ENCODE measurements at regions not wholly inside any gene's neighbourhood (a gene's known extent, or its start where the extent isn't known, plus 50 kb on each side); places are given as distances from the start of the nearest gene placed in this dataset.

DNA sequence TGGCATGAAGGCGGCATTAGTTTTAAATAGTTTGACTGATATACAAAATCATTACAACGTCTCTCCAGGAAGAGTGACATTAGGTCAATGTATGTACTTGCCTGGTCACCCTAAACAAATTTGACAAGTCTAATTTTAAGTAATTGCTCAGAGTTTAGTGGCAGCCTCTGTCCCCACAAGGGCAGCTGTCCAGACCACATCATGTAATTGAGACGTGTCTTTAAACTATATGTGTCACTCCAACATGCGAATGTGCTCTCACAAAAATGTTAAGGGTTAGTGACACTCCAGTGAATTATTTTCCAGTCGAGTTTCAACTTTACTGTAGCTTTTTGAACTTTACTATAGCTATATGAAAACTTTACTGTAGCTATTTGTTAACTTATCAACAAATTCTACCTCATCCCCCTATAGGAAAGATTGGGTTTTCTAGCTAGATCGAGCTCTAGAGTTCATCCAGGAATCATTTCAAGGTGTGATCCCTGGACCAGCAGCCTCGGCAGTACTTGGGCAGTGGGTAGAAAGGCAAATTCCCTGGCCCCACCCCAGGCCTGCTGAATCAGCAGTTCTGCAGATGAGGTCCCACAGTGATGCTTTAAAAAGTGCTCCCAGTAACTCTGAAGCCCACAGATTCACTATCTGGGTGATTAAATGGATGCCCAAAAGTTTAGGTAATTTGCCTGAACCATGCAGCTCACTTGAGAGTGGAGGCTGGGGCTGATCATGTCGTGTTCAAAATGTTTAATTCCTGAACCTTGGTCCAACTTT, 66.4 kb upstream of the POU3F3 start:
- CTCF ChIA-PET = no interaction called here
- no peaks in the 10 kb centered on the region for H3K36me3 Mint-ChIP-seq
- peaks cover 0 to 2% (median 0%) of the 10 kb centered on the region in 7 donors for H3K4me1 Mint-ChIP-seq
- DNase-seq = no peak
- peaks cover 0 to 5% (median 0%) of the 10 kb centered on the region in 11 donors for H3K9me3 Mint-ChIP-seq
- no peaks in the 10 kb centered on the region for H3K36me3 ChIP-seq (ENCODE audit: control insufficient read depth in 2 of 3, insufficient read depth in 3 of 3, low read length in 3 of 3)
- no peaks in the 10 kb centered on the region for H3K27me3 ChIP-seq (ENCODE audit: control insufficient read depth in 2 of 2, insufficient read depth in 2 of 2, low read length in 2 of 2)
- H3K27ac ChIP-seq (ENCODE audit: low read depth, low read length) = no peak overlapping the region
- POLR2A ChIA-PET = no interaction called here
- no peak for ATAC-seq
- intact Hi-C loops (cut with micrococcal nuclease) = no loop called here
- no peaks in the 10 kb centered on the region for H3K4me1 ChIP-seq (ENCODE audit: control insufficient read depth in 2 of 2, insufficient read depth in 2 of 2, low read length in 2 of 2)
- no peak overlapping the region for H3K4me3 ChIP-seq (ENCODE audit: low read length)
- H3K4me3 Mint-ChIP-seq = no peak overlapping the region
- H3K27me3 Mint-ChIP-seq = peaks cover 0 to 29% (median 8%) of the 10 kb centered on the region in 5 donors
- H3K27ac Mint-ChIP-seq = no peak overlapping the region
- no peaks in the 10 kb centered on the region for H3K9me3 ChIP-seq (ENCODE audit: control insufficient read depth in 2 of 3, low read length in 3 of 3)

DNA sequence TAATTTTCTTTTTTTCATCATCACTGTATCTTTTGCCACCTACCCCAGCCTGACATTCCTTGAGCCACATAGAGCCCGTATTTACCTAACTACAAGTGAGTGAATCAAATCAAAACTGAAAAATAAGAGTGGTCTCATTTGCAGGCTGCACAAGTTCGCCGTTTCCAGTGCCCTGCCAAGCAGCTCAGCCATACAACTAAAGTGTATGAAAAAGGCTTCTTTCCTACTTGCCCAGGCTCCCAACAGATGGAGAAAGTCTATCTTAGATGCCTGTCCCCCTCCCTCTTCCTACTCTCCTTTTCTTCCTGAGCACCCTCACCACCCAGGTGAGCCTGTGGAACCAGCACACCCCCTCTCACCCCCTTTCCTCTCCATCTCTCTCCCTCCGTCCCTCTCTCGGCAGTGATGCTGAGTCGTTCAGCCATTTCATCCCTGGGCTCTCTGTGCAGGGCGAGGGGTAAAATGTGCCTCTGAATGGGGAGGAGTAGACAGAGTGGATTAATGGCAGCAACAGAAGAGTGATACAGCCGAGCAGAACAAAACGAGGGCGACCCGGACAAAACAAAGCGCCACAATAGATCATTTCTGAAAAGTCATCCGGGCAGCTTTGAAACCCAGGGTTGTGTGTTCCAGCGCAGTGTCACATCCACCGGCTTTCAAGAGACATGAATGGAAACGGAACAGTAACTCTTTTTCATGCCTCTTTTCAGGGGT, 65.0 kb upstream of the POU3F3 start:
- intact Hi-C loops (cut with micrococcal nuclease) = no loop called here
- Histone ChIP-seq H3K9me3 (ENCODE audit: control insufficient read depth in 2 of 3, low read length in 3 of 3) (no peaks in the 10 kb centered on the region), H3K27me3 (ENCODE audit: control insufficient read depth in 2 of 2, insufficient read depth in 2 of 2, low read length in 2 of 2) (no peaks in the 10 kb centered on the region), H3K36me3 (ENCODE audit: control insufficient read depth in 2 of 3, insufficient read depth in 3 of 3, low read length in 3 of 3) (no peaks in the 10 kb centered on the region), H3K4me3 (ENCODE audit: low read length) (no peak overlapping the region), H3K4me1 (ENCODE audit: control insufficient read depth in 2 of 2, insufficient read depth in 2 of 2, low read length in 2 of 2) (no peaks in the 10 kb centered on the region), H3K27ac (ENCODE audit: low read depth, low read length) (no peak overlapping the region)
- ChIA-PET POLR2A (no interaction called here), CTCF (no interaction called here)
- Mint-ChIP-seq H3K9me3 (peaks cover 0 to 5% (median 0%) of the 10 kb centered on the region in 11 donors), H3K4me3 (no peak overlapping the region), H3K27ac (no peak overlapping the region), H3K4me1 (peaks cover 0 to 2% (median 0%) of the 10 kb centered on the region in 7 donors), H3K27me3 (peaks cover 0 to 29% (median 11%) of the 10 kb centered on the region in 5 donors), H3K36me3 (no peaks in the 10 kb centered on the region)
- DNase-seq (no peak), ATAC-seq (no peak)

DNA sequence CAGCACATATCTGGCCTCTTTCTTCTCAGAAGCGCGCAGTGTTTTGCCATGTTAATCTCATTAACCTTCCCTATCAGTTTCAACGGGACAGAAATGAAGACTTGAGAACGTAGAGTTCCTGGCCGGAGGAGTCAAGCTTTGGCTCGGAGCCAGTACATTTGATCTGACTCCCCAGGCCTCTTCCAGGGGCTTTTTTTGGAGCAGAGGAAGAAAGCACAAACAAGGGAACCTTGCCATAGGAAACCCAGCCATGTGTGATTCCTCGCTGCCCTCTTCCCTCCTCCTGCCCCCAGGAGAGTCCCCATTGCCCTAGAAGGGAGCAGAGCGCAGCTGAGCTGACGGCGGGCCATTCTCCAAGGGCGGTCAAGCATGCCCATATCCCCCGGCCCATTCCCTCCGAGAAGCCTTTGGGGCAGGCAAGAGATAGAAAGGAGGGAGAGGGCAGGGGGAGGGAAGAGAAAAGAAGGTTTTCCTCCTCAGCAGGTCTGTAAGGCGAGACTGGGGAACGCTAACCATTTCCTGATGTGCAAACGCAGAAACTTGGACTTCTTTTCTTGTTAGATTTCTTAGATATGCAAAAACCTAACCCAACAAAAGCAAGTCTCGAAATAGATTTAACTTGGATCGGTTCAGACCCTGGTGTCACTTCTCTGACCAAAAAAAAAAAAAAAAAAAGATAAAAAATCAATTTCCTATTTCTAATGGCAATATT, 63.7 kb upstream of the POU3F3 start:
- peaks cover 0 to 29% (median 13%) of the 10 kb centered on the region in 5 donors for H3K27me3 Mint-ChIP-seq
- no peaks in the 10 kb centered on the region for H3K36me3 Mint-ChIP-seq
- Histone ChIP-seq H3K27ac (ENCODE audit: low read depth, low read length) (no peak overlapping the region), H3K4me3 (ENCODE audit: low read length) (no peak overlapping the region), H3K9me3 (ENCODE audit: control insufficient read depth in 2 of 3, low read length in 3 of 3) (no peaks in the 10 kb centered on the region), H3K4me1 (ENCODE audit: control insufficient read depth in 2 of 2, insufficient read depth in 2 of 2, low read length in 2 of 2) (no peaks in the 10 kb centered on the region), H3K36me3 (ENCODE audit: control insufficient read depth in 2 of 3, insufficient read depth in 3 of 3, low read length in 3 of 3) (no peaks in the 10 kb centered on the region), H3K27me3 (ENCODE audit: control insufficient read depth in 2 of 2, insufficient read depth in 2 of 2, low read length in 2 of 2) (no peaks in the 10 kb centered on the region)
- ATAC-seq = no peak
- no peak overlapping the region for H3K27ac Mint-ChIP-seq
- intact Hi-C loops (cut with micrococcal nuclease) = no loop called here
- POLR2A ChIA-PET = no interaction called here
- CTCF ChIA-PET = no interaction called here
- no peak for DNase-seq
- no peak overlapping the region for H3K4me3 Mint-ChIP-seq
- H3K4me1 Mint-ChIP-seq = peaks cover 0 to 2% (median 0%) of the 10 kb centered on the region in 7 donors
- H3K9me3 Mint-ChIP-seq = peaks cover 0 to 5% (median 0%) of the 10 kb centered on the region in 11 donors

DNA sequence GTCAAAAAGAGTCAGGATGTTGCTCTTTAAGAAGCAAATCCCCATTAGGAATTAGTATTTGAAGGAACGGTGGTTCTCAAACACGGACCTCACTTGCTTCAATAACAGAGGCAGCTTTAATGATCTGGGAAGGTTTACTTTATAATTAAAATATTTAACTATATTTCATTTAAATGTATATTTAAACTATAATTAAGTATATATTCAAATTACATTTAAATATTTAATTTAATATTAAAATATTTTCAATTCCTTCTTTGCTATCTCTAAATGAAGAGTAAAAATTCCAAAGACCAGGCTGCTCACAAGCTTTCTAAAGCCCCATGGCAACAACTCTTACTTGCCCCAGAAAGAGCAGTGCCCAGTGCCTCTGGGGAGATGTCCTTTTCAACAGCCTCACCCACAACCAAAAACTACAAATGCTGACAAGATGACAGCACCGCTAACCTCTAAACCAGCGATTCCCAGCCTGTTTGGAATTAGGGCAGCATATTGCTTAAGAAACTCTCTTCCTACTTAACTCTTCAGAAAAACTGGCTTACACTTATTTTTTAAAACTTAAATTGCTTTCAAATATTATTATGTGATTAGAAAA, 62.9 kb upstream of the POU3F3 start:
- DNase-seq (no peak), ATAC-seq (no peak)
- Histone ChIP-seq H3K27ac (ENCODE audit: low read depth, low read length) (no peak overlapping the region), H3K9me3 (ENCODE audit: control insufficient read depth in 2 of 3, low read length in 3 of 3) (no peaks in the 10 kb centered on the region), H3K4me1 (ENCODE audit: control insufficient read depth in 2 of 2, insufficient read depth in 2 of 2, low read length in 2 of 2) (no peaks in the 10 kb centered on the region), H3K4me3 (ENCODE audit: low read length) (no peak overlapping the region), H3K36me3 (ENCODE audit: control insufficient read depth in 2 of 3, insufficient read depth in 3 of 3, low read length in 3 of 3) (no peaks in the 10 kb centered on the region), H3K27me3 (ENCODE audit: control insufficient read depth in 2 of 2, insufficient read depth in 2 of 2, low read length in 2 of 2) (no peaks in the 10 kb centered on the region)
- intact Hi-C loops (cut with micrococcal nuclease) = no loop called here
- H3K9me3 Mint-ChIP-seq = peaks cover 0 to 5% (median 0%) of the 10 kb centered on the region in 11 donors
- H3K27me3 Mint-ChIP-seq = peaks cover 0 to 26% (median 14%) of the 10 kb centered on the region in 5 donors
- H3K27ac Mint-ChIP-seq = no peak overlapping the region
- CTCF ChIA-PET = no interaction called here
- no peak overlapping the region for H3K4me3 Mint-ChIP-seq
- POLR2A ChIA-PET = no interaction called here
- peaks cover 0 to 2% (median 0%) of the 10 kb centered on the region in 7 donors for H3K4me1 Mint-ChIP-seq
- no peaks in the 10 kb centered on the region for H3K36me3 Mint-ChIP-seq

DNA sequence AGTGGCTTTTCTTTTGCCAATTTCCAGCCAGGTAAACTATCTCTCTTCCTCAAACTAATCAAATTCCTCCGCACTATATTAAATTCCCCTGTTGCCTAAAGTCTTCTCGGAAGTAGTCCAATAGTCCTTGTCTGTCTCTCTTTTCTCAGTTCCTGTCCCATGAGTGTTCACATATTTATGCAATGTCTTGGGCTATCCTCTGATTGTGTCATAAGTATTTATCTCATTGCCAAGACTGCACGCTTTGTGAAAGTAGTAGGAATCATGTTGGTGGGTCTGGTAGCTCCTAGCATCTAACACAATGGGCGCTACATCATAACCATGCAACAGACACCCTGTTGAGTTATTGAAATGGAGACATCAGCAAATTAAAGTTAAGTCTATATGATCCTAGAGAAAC, 59.9 kb upstream of the POU3F3 start:
- Mint-ChIP-seq H3K4me1 (no peaks in the 10 kb centered on the region), H3K4me3 (no peak overlapping the region), H3K36me3 (no peaks in the 10 kb centered on the region), H3K9me3 (peaks cover 0 to 4% (median 0%) of the 10 kb centered on the region in 11 donors), H3K27me3 (peaks cover 0 to 23% (median 14%) of the 10 kb centered on the region in 5 donors), H3K27ac (no peak overlapping the region)
- Histone ChIP-seq H3K27ac (ENCODE audit: low read depth, low read length) (no peak overlapping the region), H3K9me3 (ENCODE audit: control insufficient read depth in 2 of 3, low read length in 3 of 3) (no peaks in the 10 kb centered on the region), H3K27me3 (ENCODE audit: control insufficient read depth in 2 of 2, insufficient read depth in 2 of 2, low read length in 2 of 2) (no peaks in the 10 kb centered on the region), H3K4me1 (ENCODE audit: control insufficient read depth in 2 of 2, insufficient read depth in 2 of 2, low read length in 2 of 2) (no peaks in the 10 kb centered on the region), H3K36me3 (ENCODE audit: control insufficient read depth in 2 of 3, insufficient read depth in 3 of 3, low read length in 3 of 3) (no peaks in the 10 kb centered on the region), H3K4me3 (ENCODE audit: low read length) (no peak overlapping the region)
- ChIA-PET POLR2A (no interaction called here), CTCF (no interaction called here)
- ATAC-seq = no peak
- DNase-seq = no peak
- intact Hi-C loops (cut with micrococcal nuclease) = no loop called here

DNA sequence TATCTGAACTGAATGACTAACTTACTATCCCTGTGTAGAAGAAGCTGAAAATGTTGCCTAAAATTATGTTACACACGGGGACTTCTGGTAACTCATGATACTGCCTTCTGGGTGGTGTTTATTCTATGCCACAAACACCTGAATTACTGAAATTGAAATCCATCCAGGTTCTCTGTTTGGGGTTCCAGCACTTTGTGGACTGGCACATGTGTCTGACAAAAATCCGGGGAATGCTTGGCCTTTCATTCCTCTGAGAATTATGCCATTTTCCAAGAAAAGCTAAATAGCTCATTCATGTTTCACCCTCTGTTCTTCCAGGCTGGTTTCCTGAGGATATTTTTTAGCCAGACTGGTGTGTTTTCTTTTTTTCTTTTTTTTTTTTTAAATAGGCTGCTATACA, 59.5 kb upstream of the POU3F3 start:
- intact Hi-C loops (cut with micrococcal nuclease) = no loop called here
- Histone ChIP-seq H3K27me3 (ENCODE audit: control insufficient read depth in 2 of 2, insufficient read depth in 2 of 2, low read length in 2 of 2) (no peaks in the 10 kb centered on the region), H3K9me3 (ENCODE audit: control insufficient read depth in 2 of 3, low read length in 3 of 3) (no peaks in the 10 kb centered on the region), H3K4me3 (ENCODE audit: low read length) (no peak overlapping the region), H3K27ac (ENCODE audit: low read depth, low read length) (no peak overlapping the region), H3K36me3 (ENCODE audit: control insufficient read depth in 2 of 3, insufficient read depth in 3 of 3, low read length in 3 of 3) (no peaks in the 10 kb centered on the region), H3K4me1 (ENCODE audit: control insufficient read depth in 2 of 2, insufficient read depth in 2 of 2, low read length in 2 of 2) (no peaks in the 10 kb centered on the region)
- Mint-ChIP-seq H3K9me3 (peaks cover 0 to 4% (median 0%) of the 10 kb centered on the region in 11 donors), H3K36me3 (no peaks in the 10 kb centered on the region), H3K4me3 (no peak overlapping the region), H3K4me1 (no peaks in the 10 kb centered on the region), H3K27me3 (peaks cover 0 to 23% (median 13%) of the 10 kb centered on the region in 5 donors), H3K27ac (no peak overlapping the region)
- ChIA-PET CTCF (no interaction called here), POLR2A (no interaction called here)
- ATAC-seq (no peak), DNase-seq (no peak)

All from naive thymus-derived CD4-positive, alpha-beta T cell (primary cell).